GM12872 (cell line): ENCODE measurements at regions not wholly inside any gene's neighbourhood (a gene's known extent, or its start where the extent isn't known, plus 50 kb on each side); places are given as distances from the start of the nearest gene placed in this dataset.

Experiments used
- TF ChIP-seq, protein P1 (sequence below): IDR thresholded peaks from 3 replicates; pipeline ENCODE4 v1.5.1; 2011; ENCODE audit warnings: low read depth, mild to moderate bottlenecking, low read length, moderate library complexity; ENCODE audit not compliant: insufficient read depth

- TF ChIP-seq, protein P1, sequence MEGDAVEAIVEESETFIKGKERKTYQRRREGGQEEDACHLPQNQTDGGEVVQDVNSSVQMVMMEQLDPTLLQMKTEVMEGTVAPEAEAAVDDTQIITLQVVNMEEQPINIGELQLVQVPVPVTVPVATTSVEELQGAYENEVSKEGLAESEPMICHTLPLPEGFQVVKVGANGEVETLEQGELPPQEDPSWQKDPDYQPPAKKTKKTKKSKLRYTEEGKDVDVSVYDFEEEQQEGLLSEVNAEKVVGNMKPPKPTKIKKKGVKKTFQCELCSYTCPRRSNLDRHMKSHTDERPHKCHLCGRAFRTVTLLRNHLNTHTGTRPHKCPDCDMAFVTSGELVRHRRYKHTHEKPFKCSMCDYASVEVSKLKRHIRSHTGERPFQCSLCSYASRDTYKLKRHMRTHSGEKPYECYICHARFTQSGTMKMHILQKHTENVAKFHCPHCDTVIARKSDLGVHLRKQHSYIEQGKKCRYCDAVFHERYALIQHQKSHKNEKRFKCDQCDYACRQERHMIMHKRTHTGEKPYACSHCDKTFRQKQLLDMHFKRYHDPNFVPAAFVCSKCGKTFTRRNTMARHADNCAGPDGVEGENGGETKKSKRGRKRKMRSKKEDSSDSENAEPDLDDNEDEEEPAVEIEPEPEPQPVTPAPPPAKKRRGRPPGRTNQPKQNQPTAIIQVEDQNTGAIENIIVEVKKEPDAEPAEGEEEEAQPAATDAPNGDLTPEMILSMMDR: no peak
Observed at GRCh38 chr4:119851649-119852048, 215.0 kb downstream of the MAD2L1 start.

DNA sequence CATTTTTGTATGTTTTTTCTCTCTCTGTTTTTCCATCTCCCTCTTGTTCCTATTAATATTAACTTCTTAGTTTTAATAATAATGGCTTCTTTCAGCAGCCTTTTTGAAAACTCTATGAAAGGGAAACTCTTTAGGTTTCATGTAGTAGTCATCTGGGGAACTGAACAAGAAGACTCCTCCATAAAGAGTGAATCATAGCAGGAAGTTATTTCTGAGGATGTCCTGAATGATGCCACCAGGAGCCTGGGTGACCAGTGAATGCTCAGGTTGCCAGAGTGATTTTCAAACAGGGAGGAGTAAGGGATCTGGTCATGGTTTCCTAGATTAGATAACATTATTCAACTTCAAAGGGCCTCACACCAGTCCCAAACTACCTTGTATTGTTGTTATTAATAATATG is 212.8 kb upstream of the PDE5A start:
- TF ChIP-seq, protein P1: no peak

- TF ChIP-seq, protein P1: no peak
Observed at GRCh38 chr4:119835613-119835910, 207.0 kb upstream of the PDE5A start.

- TF ChIP-seq, protein P1: no peak
Observed at GRCh38 chr4:119834906-119835612, 206.5 kb upstream of the PDE5A start.

GRCh38 chr4:119833611-119834010 is 205.0 kb upstream of the PDE5A start:
- TF ChIP-seq, protein P1: no peak

- TF ChIP-seq, protein P1: no peak
Observed at GRCh38 chr4:119832776-119833175, 204.2 kb upstream of the PDE5A start.

DNA sequence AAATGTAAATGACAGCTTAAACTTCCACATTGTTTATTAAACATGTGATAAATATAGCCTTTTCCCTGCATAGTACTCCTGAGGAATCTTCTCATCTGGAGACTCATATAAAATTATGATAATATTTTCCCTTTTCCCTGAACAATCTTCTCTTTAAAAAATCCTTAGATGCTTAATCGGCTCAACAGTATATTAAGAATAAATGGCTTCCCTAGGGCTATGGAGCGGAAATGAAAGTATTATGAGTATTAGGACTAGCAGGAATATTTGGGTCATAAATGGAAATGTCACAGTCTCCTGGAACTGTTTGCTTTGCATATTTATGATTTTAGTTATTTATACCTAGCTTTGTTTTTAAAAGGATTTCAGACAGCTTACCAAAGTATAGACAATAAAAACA is 200.7 kb upstream of the PDE5A start:
- TF ChIP-seq, protein P1: no peak
